Panc1 (cell line): ENCODE measurements at regions not wholly inside any gene's neighbourhood (a gene's known extent, or its start where the extent isn't known, plus 50 kb on each side); places are given as distances from the start of the nearest gene placed in this dataset.
"Not testable (repeated sequence)": the region's sequence is repeated elsewhere in the genome, so short reads cannot be mapped to it uniquely, and the experiment has no call there.

Experiments used
- ATAC-seq: fragments of 200-7000 bp; cut with Tn5 transposase; 2 replicates; pipeline ENCODE4 v1.9.1; 2020; ENCODE audit warnings: mild to moderate bottlenecking, moderate library complexity
- BruUV-seq: library from RNA; stranded (reverse); fragments of 400-500 nt; replicated peaks from 2 replicates; lab custom pipeline; 2021; lab: Mats Ljungman, UMichigan
- CTCF ChIA-PET: fragments of 300-600 bp; sonication (Branson Sonifier 250); formaldehyde crosslinking; loops from one replicate; lab custom pipeline; 2022; ENCODE audit warnings: antibody characterized with exemption; lab: Charles Lee
- POLR2A ChIA-PET: fragments of 300-600 bp; sonication (Branson Sonifier 250); formaldehyde crosslinking; loops from one replicate; lab custom pipeline; 2022; ENCODE audit warnings: antibody characterized with exemption; lab: Charles Lee
- DNase-seq: peaks from one replicate; pipeline ENCODE4 v3.0.0-alpha.2; 2010; ENCODE audit warnings: low read depth, low spot score
- H3K27ac ChIP-seq: 2 replicates; pipeline ENCODE4 v1.5.1; 2011; ENCODE audit warnings: mild to moderate bottlenecking, low read length, inconsistent platforms
- H3K27me3 ChIP-seq: fragments of 200-500 bp; sonication (Bioruptor generic); 2 replicates; pipeline ENCODE4 v1.6.0; 2014; ENCODE audit warnings: low read length, inconsistent platforms; ENCODE audit not compliant: control insufficient read depth, insufficient read depth
- H3K36me3 ChIP-seq: fragments of 200-500 bp; sonication (Bioruptor generic); 2 replicates; pipeline ENCODE4 v1.5.1; 2014; ENCODE audit warnings: inconsistent platforms, mild to moderate bottlenecking, low read length, moderate library complexity; ENCODE audit not compliant: control insufficient read depth, insufficient read depth
- H3K4me1 ChIP-seq: 2 replicates; pipeline ENCODE4 v1.5.1; 2011; ENCODE audit warnings: inconsistent platforms, mild to moderate bottlenecking, low read length, moderate library complexity; ENCODE audit not compliant: control insufficient read depth, insufficient read depth
- H3K4me3 ChIP-seq, 2 experiments: 2 replicates each; pipeline ENCODE4 v1.5.1; 2011 to 2012; ENCODE audit warnings: low read depth in 2 of 2, low read length in 2 of 2, mild to moderate bottlenecking in 2 of 2, inconsistent platforms in 1 of 2, moderate library complexity in 1 of 2
- H3K9me3 ChIP-seq: fragments of 200-500 bp; sonication (Bioruptor generic); 2 replicates; pipeline ENCODE4 v1.5.1; 2014; ENCODE audit warnings: low read depth, mild to moderate bottlenecking, inconsistent platforms, low read length, moderate library complexity; ENCODE audit not compliant: control insufficient read depth, insufficient read depth
- CTCF ChIP-seq: fragments of 450-650 bp; IDR thresholded peaks from 2 replicates; pipeline ENCODE4 v1.5.1; 2017; ENCODE audit warnings: mild to moderate bottlenecking
- POLR2AphosphoS5 ChIP-seq: IDR thresholded peaks from 2 replicates; pipeline ENCODE4 v1.6.1; 2012; ENCODE audit warnings: mild to moderate bottlenecking, low read depth, low read length, moderate library complexity
- REST ChIP-seq, 2 experiments: IDR thresholded peaks; 2 replicates each; pipeline ENCODE4 v1.6.1; 2011 to 2012; ENCODE audit warnings: low read depth in 2 of 2, control low read depth in 1 of 2, low read length in 1 of 2, mild to moderate bottlenecking in 1 of 2, moderate library complexity in 1 of 2; ENCODE audit not compliant: insufficient read depth in 1 of 2
- SIN3A ChIP-seq: IDR thresholded peaks from 2 replicates; pipeline ENCODE4 v1.6.1; 2012; ENCODE audit warnings: low read depth, mild to moderate bottlenecking, low read length, moderate library complexity, borderline replicate concordance; ENCODE audit not compliant: insufficient read depth
- TCF7L2 ChIP-seq: IDR thresholded peaks from 2 replicates; pipeline ENCODE4 v1.6.1; 2011; ENCODE audit warnings: mild to moderate bottlenecking, low read depth, low read length, inconsistent platforms
- in situ Hi-C: cut with HindIII; loops from 2 replicates; pipeline ENCODE4 v1.10.0; 2016; ENCODE audit warnings: low sequenced_read_pairs, low pct_unique_long_range_greater_than_20kb
- intact Hi-C: fragments of 100-400 bp; cut with micrococcal nuclease; formaldehyde crosslinking; loops from one replicate; pipeline ENCODE4 v1.10.0; 2022; ENCODE audit not compliant: unreplicated experiment

- Histone ChIP-seq H3K36me3 (no peaks in the 10 kb centered on the region), H3K27me3 (no peaks in the 10 kb centered on the region), H3K27ac (no peak overlapping the region), H3K4me1 (no peaks in the 10 kb centered on the region), H3K4me3 (no peak overlapping the region), H3K9me3 (no peaks in the 10 kb centered on the region)
- BruUV-seq = no TSS peak
- ChIA-PET POLR2A (no interaction called here), CTCF (no interaction called here)
- TF ChIP-seq SIN3A = no peak
- TF ChIP-seq TCF7L2 = no peak
- no peak for TF ChIP-seq CTCF
- no peak for TF ChIP-seq POLR2AphosphoS5
- no peak for TF ChIP-seq REST (IDR thresholded peaks at IDR 0.05; ENCODE audit: insufficient read depth in 1 of 2, low read depth in 2 of 2, low read length in 1 of 2)
- no peak for DNase-seq
- no peak for ATAC-seq
- in situ Hi-C loops = no loop called here
- intact Hi-C loops = no loop called here
These were observed 1427.4 kb upstream of the ADGRL3 start for GRCh38 chr4:59772641-59773139.

GRCh38 chr4:59780271-59780670 is 1419.9 kb upstream of the ADGRL3 start:
- POLR2A ChIA-PET, H3K27ac ChIP-seq, CTCF ChIA-PET, H3K36me3 ChIP-seq, H3K9me3 ChIP-seq, H3K27me3 ChIP-seq, H3K4me3 ChIP-seq, DNase-seq, BruUV-seq, intact Hi-C loops, H3K4me1 ChIP-seq, ATAC-seq, in situ Hi-C loops: not testable (repeated sequence)

GRCh38 chr4:59805176-59805575 is 1395.0 kb upstream of the ADGRL3 start:
- Histone ChIP-seq H3K27ac (no peak overlapping the region), H3K4me3 (no peak overlapping the region), H3K27me3 (no peaks in the 10 kb centered on the region), H3K36me3 (no peaks in the 10 kb centered on the region), H3K9me3 (no peaks in the 10 kb centered on the region), H3K4me1 (no peaks in the 10 kb centered on the region)
- no peak for TF ChIP-seq CTCF
- TF ChIP-seq TCF7L2 = no peak
- no peak for TF ChIP-seq SIN3A
- TF ChIP-seq REST (IDR thresholded peaks at IDR 0.05; ENCODE audit: insufficient read depth in 1 of 2, low read depth in 2 of 2, low read length in 1 of 2) = no peak
- no peak for TF ChIP-seq POLR2AphosphoS5
- ATAC-seq (no peak), DNase-seq (no peak)
- CTCF ChIA-PET = no interaction called here
- in situ Hi-C loops (no loop called here), intact Hi-C loops (no loop called here)
- BruUV-seq = no TSS peak
- POLR2A ChIA-PET = no interaction called here
